Choroid plexus epithelial cell (primary cell): ENCODE measurements at regions not wholly inside any gene's neighbourhood (a gene's known extent, or its start where the extent isn't known, plus 50 kb on each side); places are given as distances from the start of the nearest gene placed in this dataset.
A peak's percentile ranks its signal among the peaks of the same experiment; 100 is the strongest.

Experiments used
- DNase-seq: peaks from one replicate; pipeline ENCODE4 v3.0.0-alpha.2; 2010; ENCODE audit warnings: low read depth
- H3K4me3 ChIP-seq: 2 replicates; pipeline ENCODE4 v1.5.1; 2011; ENCODE audit warnings: low read depth, mild to moderate bottlenecking, control low read depth, low read length, moderate library complexity
- TF ChIP-seq, protein P1 (sequence below): conservative IDR thresholded peaks from 2 replicates; pipeline ENCODE4 v1.5.1; 2011; ENCODE audit warnings: low read depth, mild to moderate bottlenecking, control low read depth, inconsistent platforms, low read length, moderate library complexity

DNA sequence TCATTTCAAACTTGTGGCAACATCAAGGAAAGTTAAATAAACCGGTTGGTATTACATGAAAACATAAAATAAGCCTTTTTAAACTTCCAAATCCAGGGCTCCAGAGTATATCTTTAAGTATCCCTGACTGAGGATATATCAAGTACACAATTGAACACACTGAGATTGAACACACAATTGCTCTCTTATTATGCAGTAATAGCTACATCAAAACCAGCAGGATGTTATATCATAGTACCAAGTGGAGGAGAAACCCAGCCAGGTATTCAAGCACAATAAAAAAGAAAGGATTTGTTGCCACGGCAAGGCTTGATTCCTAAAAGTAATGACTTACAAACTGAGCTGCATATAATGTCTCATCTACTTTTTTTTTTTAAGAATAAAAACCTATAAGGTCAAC is 605.8 kb downstream of the SPOCK3 start:
- no peak overlapping the region for H3K4me3 ChIP-seq
- no peak for DNase-seq
- TF ChIP-seq, protein P1, sequence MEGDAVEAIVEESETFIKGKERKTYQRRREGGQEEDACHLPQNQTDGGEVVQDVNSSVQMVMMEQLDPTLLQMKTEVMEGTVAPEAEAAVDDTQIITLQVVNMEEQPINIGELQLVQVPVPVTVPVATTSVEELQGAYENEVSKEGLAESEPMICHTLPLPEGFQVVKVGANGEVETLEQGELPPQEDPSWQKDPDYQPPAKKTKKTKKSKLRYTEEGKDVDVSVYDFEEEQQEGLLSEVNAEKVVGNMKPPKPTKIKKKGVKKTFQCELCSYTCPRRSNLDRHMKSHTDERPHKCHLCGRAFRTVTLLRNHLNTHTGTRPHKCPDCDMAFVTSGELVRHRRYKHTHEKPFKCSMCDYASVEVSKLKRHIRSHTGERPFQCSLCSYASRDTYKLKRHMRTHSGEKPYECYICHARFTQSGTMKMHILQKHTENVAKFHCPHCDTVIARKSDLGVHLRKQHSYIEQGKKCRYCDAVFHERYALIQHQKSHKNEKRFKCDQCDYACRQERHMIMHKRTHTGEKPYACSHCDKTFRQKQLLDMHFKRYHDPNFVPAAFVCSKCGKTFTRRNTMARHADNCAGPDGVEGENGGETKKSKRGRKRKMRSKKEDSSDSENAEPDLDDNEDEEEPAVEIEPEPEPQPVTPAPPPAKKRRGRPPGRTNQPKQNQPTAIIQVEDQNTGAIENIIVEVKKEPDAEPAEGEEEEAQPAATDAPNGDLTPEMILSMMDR, result no peak

GRCh38 chr4:166635367-166635766 is 598.9 kb downstream of the SPOCK3 start:
- no peak overlapping the region for H3K4me3 ChIP-seq
- DNase-seq, result no peak
- TF ChIP-seq, protein P1, result no peak

DNA sequence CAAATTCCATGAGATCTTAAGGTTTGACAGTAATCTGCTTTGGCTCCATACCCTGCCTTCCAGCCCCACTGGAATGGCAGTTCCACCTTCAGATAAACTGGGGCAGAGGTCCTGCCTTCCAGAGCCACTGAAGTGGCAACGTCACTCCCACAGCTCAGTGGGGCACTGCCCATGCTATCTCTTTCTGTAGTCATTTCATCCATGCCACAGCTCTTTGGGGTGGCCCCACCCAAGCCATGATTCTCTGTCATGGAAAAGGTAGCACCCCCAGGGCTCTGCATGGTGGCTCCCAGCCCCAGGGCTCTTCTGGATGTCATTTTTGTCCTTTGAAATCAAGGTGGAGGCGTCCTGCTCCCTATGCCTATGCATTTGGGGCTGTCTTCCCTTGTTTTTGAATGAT is 596.5 kb downstream of the SPOCK3 start:
- DNase-seq, result no peak
- TF ChIP-seq, protein P1, result no peak
- H3K4me3 ChIP-seq, result no peak overlapping the region

DNA sequence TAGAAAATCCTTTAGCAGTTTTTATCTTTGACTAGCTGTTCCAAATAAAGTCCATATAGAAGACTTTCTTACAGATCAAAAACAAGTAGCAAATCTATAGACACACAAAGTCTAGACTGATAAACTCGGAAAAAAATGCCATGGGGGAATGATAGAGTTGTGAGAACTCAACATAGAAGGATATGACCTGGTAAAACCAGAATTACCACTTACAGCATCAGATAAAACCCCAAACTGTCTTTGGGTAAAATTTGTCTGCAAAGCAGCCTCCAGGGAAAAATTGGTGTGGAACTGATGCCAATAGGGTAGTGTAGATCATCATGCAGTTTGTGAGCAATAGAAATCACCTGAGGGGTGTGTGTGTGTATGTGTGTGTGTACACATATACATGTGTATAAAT is 579.1 kb downstream of the SPOCK3 start:
- no peak overlapping the region for H3K4me3 ChIP-seq
- no peak for DNase-seq
- TF ChIP-seq, protein P1, result no peak

- DNase-seq, result no peak
- TF ChIP-seq, protein P1, result no peak
- H3K4me3 ChIP-seq, result no peak overlapping the region
Observed at GRCh38 chr4:166655705-166656104, 578.6 kb downstream of the SPOCK3 start.

- TF ChIP-seq, protein P1, result no peak
- DNase-seq, result peak; percentile 30
- no peak overlapping the region for H3K4me3 ChIP-seq
Observed at GRCh38 chr4:166657261-166657660, 577.0 kb downstream of the SPOCK3 start.

- DNase-seq, result no peak
- H3K4me3 ChIP-seq, result no peak overlapping the region
- TF ChIP-seq, protein P1, result no peak
Observed at GRCh38 chr4:166658585-166658984, 575.7 kb downstream of the SPOCK3 start.
